Liver (tissue), 3 donors: ENCODE measurements at regions not wholly inside any gene's neighbourhood (a gene's known extent, or its start where the extent isn't known, plus 50 kb on each side); places are given as distances from the start of the nearest gene placed in this dataset.

Source experiments
- CTCF ChIP-seq: fragments of 150-350 bp; IDR thresholded peaks from 2 replicates; pipeline ENCODE4 v1.5.1; 2017; ENCODE audit warnings: improper control_type of control experiment, low read depth, low read length; ENCODE audit not compliant: missing input control
- GABPA ChIP-seq, 2 donors: IDR thresholded peaks in 1 of 2; conservative IDR thresholded peaks in 1 of 2; 2 replicates each; pipeline ENCODE4 v1.6.1; 2016; ENCODE audit warnings: antibody characterized with exemption in 2 of 2, mild to moderate bottlenecking in 1 of 2, moderate library complexity in 1 of 2
- REST ChIP-seq: IDR thresholded peaks from 2 replicates; pipeline ENCODE4 v1.6.1; 2016; ENCODE audit warnings: antibody characterized with exemption, mild to moderate bottlenecking
- YY1 ChIP-seq: IDR thresholded peaks from 2 replicates; pipeline ENCODE4 v1.6.1; 2016; ENCODE audit warnings: antibody characterized with exemption, mild to moderate bottlenecking
- donor health status: healthy.
- donor health status: healthy.

- no peak for TF ChIP-seq CTCF
- no peak for TF ChIP-seq YY1
- no peak for TF ChIP-seq REST
- TF ChIP-seq GABPA (IDR thresholded peaks at IDR 0.05 in 1 of 2, conservative IDR thresholded peaks at IDR 0.05 in 1 of 2) = no peak
Observed at GRCh38 chr1:162930532-162930931, 69.6 kb upstream of the CCDC190 start.
